ENCODE measurements at regions not wholly inside any gene's neighbourhood (a gene's known extent, or its start where the extent isn't known, plus 50 kb on each side); places are given as distances from the start of the nearest gene placed in this dataset.
"Not testable (repeated sequence)": the region's sequence is repeated elsewhere in the genome, so short reads cannot be mapped to it uniquely, and the experiment has no call there.

DNA sequence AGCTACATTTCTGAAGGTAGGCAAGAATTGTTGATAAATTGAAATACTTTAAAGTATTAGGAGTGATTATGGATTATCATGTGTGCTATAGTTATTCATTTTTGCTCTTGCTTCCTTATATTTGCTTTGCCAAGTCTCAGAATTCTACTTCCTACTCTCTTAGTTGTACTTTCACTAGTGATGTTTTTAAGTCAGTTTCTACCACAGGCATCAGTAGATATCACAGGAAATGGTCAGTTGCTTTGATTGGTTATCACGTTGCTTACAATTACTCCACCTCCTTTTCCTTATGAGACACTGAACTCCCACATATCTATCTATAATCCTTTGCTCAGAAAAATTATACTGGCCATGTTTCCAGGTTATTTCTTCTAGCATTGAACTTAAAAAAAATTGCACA, 472.8 kb downstream of the DMRTA1 start:
- Histone ChIP-seq H3K36me3 (ENCODE audit: insufficient read depth, low read length) (no peaks in the 10 kb centered on the region), H3K9ac (ENCODE audit: low read depth, low read length) (no peak overlapping the region), H3K9me3 (replicated peaks; ENCODE audit: low read length) (no peaks in the 10 kb centered on the region), H3K4me2 (ENCODE audit: low read length) (no peak overlapping the region), H3K4me1 (ENCODE audit: control insufficient read depth, insufficient read depth, low read length) (no peaks in the 10 kb centered on the region), H3K27me3 (ENCODE audit: control insufficient read depth, insufficient read depth, low read length) (no peaks in the 10 kb centered on the region), H3K4me3 (ENCODE audit: low read length) (no peak overlapping the region)

DNA sequence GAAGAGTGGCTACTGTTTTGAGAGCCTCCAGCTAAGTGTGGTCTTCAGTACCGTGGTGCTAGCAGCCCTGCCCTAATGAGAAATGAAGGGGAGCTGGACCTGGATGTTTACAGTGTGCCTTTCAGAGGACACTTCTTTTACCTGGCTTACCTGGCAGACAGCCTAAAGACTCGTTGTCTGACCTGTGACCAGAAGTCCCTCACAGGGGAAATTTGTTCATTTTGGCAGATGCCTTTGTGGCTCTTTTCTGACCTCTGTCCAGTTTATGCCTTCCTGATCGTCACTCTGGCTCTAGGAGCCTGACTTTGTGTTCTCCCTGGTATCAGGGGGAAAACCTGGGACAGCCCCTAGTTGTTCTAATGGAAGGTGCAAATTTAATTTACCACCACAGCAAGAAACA, 475.1 kb downstream of the DMRTA1 start:
- Histone ChIP-seq H3K36me3 (ENCODE audit: insufficient read depth, low read length) (no peaks in the 10 kb centered on the region), H3K27me3 (ENCODE audit: control insufficient read depth, insufficient read depth, low read length) (no peaks in the 10 kb centered on the region), H3K4me3 (ENCODE audit: low read length) (no peak overlapping the region), H3K9me3 (replicated peaks; ENCODE audit: low read length) (no peaks in the 10 kb centered on the region), H3K4me2 (ENCODE audit: low read length) (no peak overlapping the region), H3K9ac (ENCODE audit: low read depth, low read length) (no peak overlapping the region), H3K4me1 (ENCODE audit: control insufficient read depth, insufficient read depth, low read length) (no peaks in the 10 kb centered on the region)

DNA sequence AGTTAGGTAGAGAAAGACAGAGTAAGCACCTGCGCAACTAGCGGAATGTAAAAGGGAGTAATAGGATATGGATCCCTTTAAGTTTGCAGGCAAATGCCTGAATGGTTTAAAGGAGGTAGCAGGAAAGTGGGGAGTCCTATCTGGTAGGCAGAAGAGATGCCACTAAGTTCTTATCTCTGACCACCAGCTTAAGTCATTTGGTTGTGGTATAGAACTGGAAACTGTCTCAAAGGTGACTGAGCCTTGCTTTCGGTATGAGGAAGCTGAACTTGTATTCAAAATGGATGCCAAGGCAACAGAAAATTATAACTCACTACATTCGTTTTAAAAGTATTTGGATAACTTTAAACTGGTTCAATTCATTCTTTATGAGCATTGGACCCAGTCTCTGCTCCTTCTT, 475.6 kb downstream of the DMRTA1 start:
- Histone ChIP-seq H3K9me3 (replicated peaks; ENCODE audit: low read length) (no peaks in the 10 kb centered on the region), H3K4me3 (ENCODE audit: low read length) (no peak overlapping the region), H3K27me3 (ENCODE audit: control insufficient read depth, insufficient read depth, low read length) (no peaks in the 10 kb centered on the region), H3K9ac (ENCODE audit: low read depth, low read length) (no peak overlapping the region), H3K4me1 (ENCODE audit: control insufficient read depth, insufficient read depth, low read length) (no peaks in the 10 kb centered on the region), H3K4me2 (ENCODE audit: low read length) (no peak overlapping the region), H3K36me3 (ENCODE audit: insufficient read depth, low read length) (no peaks in the 10 kb centered on the region)

DNA sequence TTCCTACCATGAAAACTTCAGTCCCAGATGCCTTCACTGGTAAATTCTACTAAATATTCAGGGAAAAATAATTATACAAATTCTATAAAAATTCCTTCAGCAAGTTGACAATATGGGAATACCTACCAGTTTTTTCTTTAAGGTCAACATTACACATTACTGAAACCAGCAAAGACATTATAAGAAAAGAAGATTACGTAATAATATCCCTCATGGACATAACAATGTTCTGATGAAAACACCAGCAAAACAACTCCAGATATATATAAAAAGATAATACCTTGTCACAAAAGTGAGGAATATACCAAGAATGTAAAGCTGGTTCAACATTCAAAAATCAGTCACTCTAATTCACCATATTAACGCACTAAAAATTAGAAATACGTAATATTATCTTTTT, 507.9 kb downstream of the DMRTA1 start:
- Histone ChIP-seq H3K27me3 (ENCODE audit: control insufficient read depth, insufficient read depth, low read length) (no peaks in the 10 kb centered on the region), H3K4me2 (ENCODE audit: low read length) (no peak overlapping the region), H3K9ac (ENCODE audit: low read depth, low read length) (no peak overlapping the region), H3K4me1 (ENCODE audit: control insufficient read depth, insufficient read depth, low read length) (peaks cover 4% of the 10 kb centered on the region), H3K4me3 (ENCODE audit: low read length) (no peak overlapping the region), H3K36me3 (ENCODE audit: insufficient read depth, low read length) (no peaks in the 10 kb centered on the region), H3K9me3 (replicated peaks; ENCODE audit: low read length) (no peaks in the 10 kb centered on the region)

DNA sequence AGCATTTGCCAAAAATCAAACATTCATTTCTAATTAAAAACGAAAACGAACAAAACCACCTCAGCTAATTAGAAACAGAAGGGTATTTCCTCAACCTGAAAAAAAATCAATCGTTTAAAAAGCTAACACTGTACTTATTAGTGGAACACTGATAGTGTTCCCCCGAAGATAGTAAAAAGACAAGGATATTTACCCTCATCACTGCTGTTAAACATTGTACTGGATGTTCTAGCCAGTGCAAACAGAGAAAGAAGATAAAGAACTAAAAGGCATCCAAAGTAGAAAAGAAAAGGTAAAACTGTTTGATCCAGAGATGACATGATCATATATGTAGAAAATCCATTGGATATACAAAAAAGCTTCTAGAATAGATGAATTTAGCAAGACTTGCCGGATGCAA, 508.3 kb downstream of the DMRTA1 start:
- peaks cover 4% of the 10 kb centered on the region for H3K4me1 ChIP-seq (ENCODE audit: control insufficient read depth, insufficient read depth, low read length)
- H3K4me2 ChIP-seq (ENCODE audit: low read length), result no peak overlapping the region
- no peak overlapping the region for H3K9ac ChIP-seq (ENCODE audit: low read depth, low read length)

DNA sequence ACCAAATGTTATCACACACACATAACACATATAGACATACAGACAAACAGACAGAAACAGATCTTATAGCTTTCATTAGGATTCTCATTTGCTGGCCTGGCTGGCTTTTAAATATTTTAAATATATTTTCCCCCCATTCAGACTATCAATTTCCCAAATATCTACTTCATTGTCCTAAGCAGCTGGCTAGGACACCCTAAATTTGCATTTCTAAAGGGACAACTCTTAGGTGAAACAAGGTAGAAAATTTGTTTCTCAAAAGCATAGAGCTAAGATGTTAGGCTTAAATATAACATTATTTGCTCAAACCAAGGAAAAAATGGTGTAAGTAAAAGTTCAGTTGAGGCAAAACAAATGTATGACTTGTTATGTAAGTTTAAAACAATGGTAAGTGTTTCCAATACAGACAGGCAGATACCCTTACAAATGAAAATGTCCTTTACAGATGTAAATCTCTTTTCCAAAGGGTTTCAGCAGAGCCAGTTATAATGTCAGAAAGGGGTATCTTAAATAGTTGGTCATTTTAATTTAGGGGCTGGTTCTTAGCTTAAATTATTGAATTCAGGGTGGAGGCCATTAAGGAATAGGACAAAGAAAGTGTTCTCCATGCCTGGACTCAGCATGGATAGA, 522.8 kb downstream of the DMRTA1 start:
- Histone ChIP-seq H3K9me3 (replicated peaks; ENCODE audit: low read length) (no peaks in the 10 kb centered on the region), H3K36me3 (ENCODE audit: insufficient read depth, low read length) (no peaks in the 10 kb centered on the region), H3K4me2 (ENCODE audit: low read length) (no peak overlapping the region), H3K4me1 (ENCODE audit: control insufficient read depth, insufficient read depth, low read length) (peaks cover 8% of the 10 kb centered on the region), H3K9ac (ENCODE audit: low read depth, low read length) (no peak overlapping the region), H3K4me3 (ENCODE audit: low read length) (no peak overlapping the region), H3K27me3 (ENCODE audit: control insufficient read depth, insufficient read depth, low read length) (no peaks in the 10 kb centered on the region)

More for the DNA sequence above, 508.3 kb downstream of the DMRTA1 start:
- no peaks in the 10 kb centered on the region for H3K27me3 ChIP-seq (ENCODE audit: control insufficient read depth, insufficient read depth, low read length)
- H3K4me3 ChIP-seq (ENCODE audit: low read length), result no peak overlapping the region
- no peaks in the 10 kb centered on the region for H3K9me3 ChIP-seq (replicated peaks; ENCODE audit: low read length)
- no peaks in the 10 kb centered on the region for H3K36me3 ChIP-seq (ENCODE audit: insufficient read depth, low read length)

DNA sequence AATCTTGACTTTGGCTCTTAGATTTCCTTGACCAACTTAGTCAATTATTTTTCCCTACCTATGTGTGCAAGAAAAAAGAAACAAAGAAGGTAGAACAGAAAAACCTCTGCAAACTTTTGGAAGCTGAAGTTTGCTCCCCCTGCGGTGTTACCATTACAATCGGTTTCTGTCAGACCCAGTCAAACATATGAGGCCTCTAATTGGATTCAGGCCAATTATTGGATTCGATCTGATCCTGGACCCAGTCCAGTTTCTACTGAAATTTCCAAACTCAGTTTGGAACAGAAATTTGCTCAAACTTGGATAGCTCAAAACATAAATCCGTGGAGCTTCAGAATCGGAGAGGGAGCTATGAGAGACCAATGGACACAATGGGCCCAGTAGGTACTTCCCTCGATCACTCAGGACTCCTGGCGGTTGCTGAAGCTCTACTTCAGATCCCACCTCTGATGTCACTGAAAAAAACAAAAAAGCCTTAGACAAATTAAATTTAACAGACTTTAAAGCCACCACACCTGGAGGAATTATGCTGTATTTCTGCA, 523.9 kb downstream of the DMRTA1 start:
- H3K9me3 ChIP-seq (replicated peaks; ENCODE audit: low read length), result no peaks in the 10 kb centered on the region
- H3K4me3 ChIP-seq (ENCODE audit: low read length), result no peak overlapping the region
- H3K36me3 ChIP-seq (ENCODE audit: insufficient read depth, low read length), result no peaks in the 10 kb centered on the region
- H3K27me3 ChIP-seq (ENCODE audit: control insufficient read depth, insufficient read depth, low read length), result no peaks in the 10 kb centered on the region
- no peak overlapping the region for H3K4me2 ChIP-seq (ENCODE audit: low read length)
- H3K9ac ChIP-seq (ENCODE audit: low read depth, low read length), result no peak overlapping the region
- H3K4me1 ChIP-seq (ENCODE audit: control insufficient read depth, insufficient read depth, low read length), result peaks cover 10% of the 10 kb centered on the region

DNA sequence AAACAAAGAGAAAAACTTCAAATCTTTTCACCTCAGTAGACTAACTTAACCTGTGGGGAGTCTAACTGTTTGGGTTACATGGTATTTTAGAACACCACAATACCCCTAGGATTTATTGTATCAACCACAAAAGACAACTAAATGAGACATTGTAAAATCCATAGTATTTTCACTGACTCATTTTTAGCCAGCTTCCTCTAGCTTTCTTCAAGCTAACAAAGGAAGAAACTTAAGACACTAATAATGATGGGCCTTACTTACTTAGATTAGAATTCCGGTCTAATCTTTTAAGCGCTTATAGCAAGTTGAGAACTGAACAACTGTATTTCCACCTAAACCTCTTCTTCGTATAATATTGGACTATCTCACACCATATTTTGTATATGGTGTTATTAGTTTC, 529.3 kb downstream of the DMRTA1 start:
- Histone ChIP-seq H3K27me3 (ENCODE audit: control insufficient read depth, insufficient read depth, low read length) (no peaks in the 10 kb centered on the region), H3K4me1 (ENCODE audit: control insufficient read depth, insufficient read depth, low read length) (peaks cover 24% of the 10 kb centered on the region)

DNA sequence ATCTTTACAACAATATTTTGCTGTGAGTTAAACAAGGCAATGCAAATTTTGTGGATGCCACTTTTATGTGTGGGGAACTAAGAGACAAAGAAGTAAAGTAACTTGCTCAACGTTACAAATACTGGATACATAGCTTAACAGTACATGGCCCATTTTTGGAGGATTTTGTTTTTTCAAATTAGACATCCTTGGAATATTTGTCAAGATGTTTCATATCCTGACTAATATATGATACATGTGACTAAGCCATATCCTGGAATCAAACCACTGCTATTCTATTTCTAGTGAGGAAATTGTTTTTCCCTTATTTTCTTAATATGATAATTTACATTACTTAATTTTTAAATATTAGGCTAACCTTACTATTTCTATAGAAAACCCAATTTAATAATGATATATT, 529.8 kb downstream of the DMRTA1 start:
- H3K36me3 ChIP-seq (ENCODE audit: insufficient read depth, low read length), result no peaks in the 10 kb centered on the region
- H3K9me3 ChIP-seq (replicated peaks; ENCODE audit: low read length), result no peaks in the 10 kb centered on the region
- H3K4me1 ChIP-seq (ENCODE audit: control insufficient read depth, insufficient read depth, low read length), result peaks cover 24% of the 10 kb centered on the region
- no peaks in the 10 kb centered on the region for H3K27me3 ChIP-seq (ENCODE audit: control insufficient read depth, insufficient read depth, low read length)
- no peak overlapping the region for H3K4me3 ChIP-seq (ENCODE audit: low read length)
- H3K4me2 ChIP-seq (ENCODE audit: low read length), result peak overlapping the region; percentile 33
- peak overlapping the region; percentile 60 for H3K9ac ChIP-seq (ENCODE audit: low read depth, low read length)

More for the DNA sequence above, 529.3 kb downstream of the DMRTA1 start:
- Histone ChIP-seq H3K9me3 (replicated peaks; ENCODE audit: low read length) (no peaks in the 10 kb centered on the region), H3K4me3 (ENCODE audit: low read length) (no peak overlapping the region), H3K36me3 (ENCODE audit: insufficient read depth, low read length) (no peaks in the 10 kb centered on the region), H3K9ac (ENCODE audit: low read depth, low read length) (peak overlapping the region; percentile 60), H3K4me2 (ENCODE audit: low read length) (peak overlapping the region; percentile 33)

DNA sequence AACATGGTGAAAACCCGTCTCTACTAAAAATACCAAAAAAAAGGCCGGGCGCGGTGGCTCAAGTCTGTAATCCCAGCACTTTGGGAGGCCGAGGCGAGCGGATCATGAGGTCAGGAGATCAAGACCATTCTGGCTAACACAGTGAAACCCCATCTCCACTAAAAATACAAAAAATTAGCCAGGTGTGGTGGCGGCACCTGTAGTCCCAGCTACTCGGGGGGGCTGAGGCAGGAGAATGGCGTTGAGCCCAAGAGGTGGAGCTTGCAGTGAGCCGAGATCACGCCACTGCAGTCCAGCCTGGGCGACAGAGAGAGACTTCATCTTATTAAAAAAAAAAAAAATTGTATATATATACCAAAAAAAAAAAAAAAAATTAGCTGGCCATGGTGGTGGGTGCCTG, 533.8 kb downstream of the DMRTA1 start:
- not testable (repeated sequence) for H3K4me3 ChIP-seq (ENCODE audit: low read length); H3K9ac ChIP-seq (ENCODE audit: low read depth, low read length); H3K9me3 ChIP-seq (replicated peaks; ENCODE audit: low read length); H3K36me3 ChIP-seq (ENCODE audit: insufficient read depth, low read length); H3K27me3 ChIP-seq (ENCODE audit: control insufficient read depth, insufficient read depth, low read length); H3K4me2 ChIP-seq (ENCODE audit: low read length)
- peaks cover 14% of the 10 kb centered on the region for H3K4me1 ChIP-seq (ENCODE audit: control insufficient read depth, insufficient read depth, low read length)

DNA sequence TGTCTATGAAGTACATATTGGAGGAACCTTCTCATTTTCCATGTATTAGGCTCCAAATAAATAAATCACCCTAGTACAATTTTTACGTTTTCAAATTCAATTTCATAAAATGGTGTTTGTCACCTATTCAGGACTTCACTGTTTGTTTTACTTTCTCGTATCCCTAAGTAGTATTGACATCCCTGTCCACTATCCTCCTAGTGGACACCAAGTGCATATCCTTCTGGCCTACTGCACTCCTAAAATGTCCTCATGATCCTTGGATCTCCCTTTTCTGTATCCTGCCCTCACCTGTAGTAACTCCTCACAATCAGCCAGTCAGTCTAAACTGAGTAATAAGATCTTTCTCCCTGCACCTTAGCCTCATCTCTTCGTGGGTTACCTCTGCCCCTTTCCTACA, 539.9 kb downstream of the DMRTA1 start:
- Histone ChIP-seq H3K27me3 (ENCODE audit: control insufficient read depth, insufficient read depth, low read length) (no peaks in the 10 kb centered on the region), H3K4me2 (ENCODE audit: low read length) (no peak overlapping the region), H3K36me3 (ENCODE audit: insufficient read depth, low read length) (no peaks in the 10 kb centered on the region), H3K4me3 (ENCODE audit: low read length) (no peak overlapping the region), H3K4me1 (ENCODE audit: control insufficient read depth, insufficient read depth, low read length) (no peaks in the 10 kb centered on the region), H3K9me3 (replicated peaks; ENCODE audit: low read length) (no peaks in the 10 kb centered on the region), H3K9ac (ENCODE audit: low read depth, low read length) (no peak overlapping the region)

DNA sequence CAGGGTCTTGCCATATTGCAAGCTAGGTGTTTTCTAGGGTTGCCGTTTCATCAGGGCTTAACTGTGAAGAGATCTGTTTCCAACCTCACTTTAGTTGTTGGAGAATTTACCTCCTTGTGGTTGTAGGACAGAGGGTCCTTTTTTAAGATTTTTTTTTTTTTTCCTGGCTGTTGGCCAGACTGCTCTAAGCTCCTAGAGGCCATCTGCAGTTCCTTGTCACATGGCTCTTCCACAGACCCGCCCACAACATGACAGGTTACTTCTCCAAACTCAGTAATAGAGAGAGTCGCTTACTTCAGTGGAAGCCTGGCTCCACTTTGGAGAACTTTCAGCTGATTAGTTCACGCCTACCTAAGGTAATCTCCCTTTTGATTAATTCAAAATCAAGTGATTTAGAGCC, 543.7 kb downstream of the DMRTA1 start:
- Histone ChIP-seq H3K9me3 (replicated peaks; ENCODE audit: low read length) (no peaks in the 10 kb centered on the region), H3K4me3 (ENCODE audit: low read length) (no peak overlapping the region), H3K36me3 (ENCODE audit: insufficient read depth, low read length) (no peaks in the 10 kb centered on the region), H3K4me2 (ENCODE audit: low read length) (no peak overlapping the region), H3K9ac (ENCODE audit: low read depth, low read length) (no peak overlapping the region), H3K27me3 (ENCODE audit: control insufficient read depth, insufficient read depth, low read length) (no peaks in the 10 kb centered on the region), H3K4me1 (ENCODE audit: control insufficient read depth, insufficient read depth, low read length) (no peaks in the 10 kb centered on the region)
